SIG-M5 treated with dmso at 0.1 percent for 504 hours (cell line): ENCODE measurements at regions not wholly inside any gene's neighbourhood (a gene's known extent, or its start where the extent isn't known, plus 50 kb on each side); places are given as distances from the start of the nearest gene placed in this dataset.
"Not testable (repeated sequence)": the region's sequence is repeated elsewhere in the genome, so short reads cannot be mapped to it uniquely, and the experiment has no call there.

Source experiments
- DNase-seq: peaks from one replicate; lab custom pipeline; 2025; ENCODE audit not compliant: unreplicated experiment; lab: John Stamatoyannopoulos, UW

DNA sequence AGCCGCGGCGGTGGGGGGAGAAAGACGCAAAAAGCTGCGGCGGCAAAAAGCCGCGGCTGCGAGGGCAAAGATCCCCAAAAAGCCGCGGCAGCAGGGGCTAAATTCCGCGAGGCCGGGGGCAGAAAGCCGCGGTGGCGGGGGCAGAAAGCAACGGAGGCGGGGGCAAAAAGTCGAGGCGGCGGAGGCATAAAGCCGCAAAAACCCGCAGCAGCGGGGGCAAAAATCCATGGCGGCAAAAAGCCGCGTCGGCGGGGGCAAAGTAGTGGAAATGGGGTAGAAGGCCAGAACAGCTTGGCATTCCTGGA, 1669.2 kb downstream of the RPIA start:
- DNase-seq, result not testable (repeated sequence)
